T47D (cell line): ENCODE measurements at regions not wholly inside any gene's neighbourhood (a gene's known extent, or its start where the extent isn't known, plus 50 kb on each side); places are given as distances from the start of the nearest gene placed in this dataset.

ENCODE experiments used
- DNase-seq, 2 experiments: peaks; one replicate each; pipeline versions ENCODE4 v3.0.0 to v3.0.0-alpha.2; 2011 to 2012; ENCODE audit warnings: low read depth in 1 of 2, low spot score in 1 of 2
- JUND ChIP-seq: IDR thresholded peaks from 2 replicates; pipeline ENCODE4 v1.6.1; 2012; ENCODE audit warnings: low read depth
- in situ Hi-C: cut with HindIII; loops from 2 replicates; pipeline ENCODE4 v1.10.0; 2016; ENCODE audit warnings: low sequenced_read_pairs, low pct_unique_long_range_greater_than_20kb

- no peak for DNase-seq
- in situ Hi-C loops, result no loop called here
- no peak for TF ChIP-seq JUND
Observed at GRCh38 chr5:2482778-2483177, 268.7 kb downstream of the IRX2 start.

GRCh38 chr5:2480871-2481270 is 270.6 kb downstream of the IRX2 start:
- in situ Hi-C loops, result no loop called here
- no peak for TF ChIP-seq JUND
- DNase-seq, result no peak

GRCh38 chr5:2475902-2476301 is 275.6 kb downstream of the IRX2 start:
- in situ Hi-C loops, result no loop called here
- DNase-seq, result no peak
- no peak for TF ChIP-seq JUND

GRCh38 chr5:2472670-2473069 is 278.8 kb downstream of the IRX2 start:
- in situ Hi-C loops, result no loop called here
- no peak for DNase-seq
- no peak for TF ChIP-seq JUND

- no peak for TF ChIP-seq JUND
- in situ Hi-C loops, result no loop called here
Observed at GRCh38 chr5:2471152-2471879, 280.2 kb downstream of the IRX2 start.

GRCh38 chr5:2466966-2467365 is 284.5 kb downstream of the IRX2 start:
- in situ Hi-C loops, result no loop called here
- no peak for TF ChIP-seq JUND
- no peak for DNase-seq

More at GRCh38 chr5:2471152-2471879, 280.2 kb downstream of the IRX2 start:
- DNase-seq, result no peak

- in situ Hi-C loops, result no loop called here
- no peak for TF ChIP-seq JUND
- DNase-seq, result no peak
Observed at GRCh38 chr5:2465383-2465782, 286.1 kb downstream of the IRX2 start.

- no peak for TF ChIP-seq JUND
- no peak for DNase-seq
- in situ Hi-C loops, result no loop called here
Observed at GRCh38 chr5:2464141-2464540, 287.3 kb downstream of the IRX2 start.

GRCh38 chr5:2461701-2462691 is 289.5 kb downstream of the IRX2 start:
- in situ Hi-C loops, result no loop called here
- TF ChIP-seq JUND, result no peak
- DNase-seq, result no peak

- DNase-seq, result no peak
- TF ChIP-seq JUND, result no peak
- in situ Hi-C loops, result no loop called here
Observed at GRCh38 chr5:2460098-2460497, 291.4 kb downstream of the IRX2 start.

- in situ Hi-C loops, result no loop called here
- TF ChIP-seq JUND, result no peak
- DNase-seq, result no peak
Observed at GRCh38 chr5:2459251-2459650, 292.2 kb downstream of the IRX2 start.

GRCh38 chr5:2455878-2456277 is 295.6 kb downstream of the IRX2 start:
- no peak for TF ChIP-seq JUND
- in situ Hi-C loops, result no loop called here
- DNase-seq, result no peak

GRCh38 chr5:2454876-2455275 is 296.6 kb downstream of the IRX2 start:
- DNase-seq, result no peak
- no peak for TF ChIP-seq JUND
- in situ Hi-C loops, result no loop called here
